Right atrium auricular region (tissue), 2 donors: ENCODE measurements at regions not wholly inside any gene's neighbourhood (a gene's known extent, or its start where the extent isn't known, plus 50 kb on each side); places are given as distances from the start of the nearest gene placed in this dataset.
A peak's percentile ranks its signal among the peaks of the same experiment; 100 is the strongest.

Experiments used
- DNase-seq: peaks from one replicate; pipeline ENCODE4 v3.0.0-alpha.2; 2019; ENCODE audit warnings: low spot score
- H3K27ac ChIP-seq, 2 donors: fragments of 200-600 bp; sonication (generic); 1 replicate in 1 of 2; 2 replicates in 1 of 2; pipeline ENCODE4 v1.5.1; 2016 to 2019
- H3K27me3 ChIP-seq, 2 donors: fragments of 200-600 bp; sonication (generic); one replicate each; pipeline versions ENCODE4 v1.5.1 to v1.6.0; 2017 to 2019
- H3K36me3 ChIP-seq: fragments of 200-600 bp; sonication (generic); one replicate; pipeline ENCODE4 v1.5.1; 2016
- H3K4me1 ChIP-seq, 2 donors: fragments of 200-600 bp; sonication (generic); one replicate each; pipeline versions ENCODE4 v1.5.1 to v1.6.0; 2017 to 2019
- H3K4me3 ChIP-seq, 2 donors: fragments of 200-600 bp; sonication (generic); 1 replicate in 1 of 2; 2 replicates in 1 of 2; pipeline ENCODE4 v1.5.1; 2017 to 2019; ENCODE audit warnings: mild to moderate bottlenecking in 1 of 2, moderate library complexity in 1 of 2
- H3K9me3 ChIP-seq, 2 donors: fragments of 200-600 bp; sonication (generic); one replicate each; pipeline ENCODE4 v1.5.1; 2019
- TF ChIP-seq, protein P1 (sequence below), 2 donors: fragments of 200-600 bp; sonication (generic); IDR thresholded peaks; one replicate each; pipeline ENCODE4 v1.5.1; 2019; ENCODE audit warnings: antibody characterized with exemption in 2 of 2

DNA sequence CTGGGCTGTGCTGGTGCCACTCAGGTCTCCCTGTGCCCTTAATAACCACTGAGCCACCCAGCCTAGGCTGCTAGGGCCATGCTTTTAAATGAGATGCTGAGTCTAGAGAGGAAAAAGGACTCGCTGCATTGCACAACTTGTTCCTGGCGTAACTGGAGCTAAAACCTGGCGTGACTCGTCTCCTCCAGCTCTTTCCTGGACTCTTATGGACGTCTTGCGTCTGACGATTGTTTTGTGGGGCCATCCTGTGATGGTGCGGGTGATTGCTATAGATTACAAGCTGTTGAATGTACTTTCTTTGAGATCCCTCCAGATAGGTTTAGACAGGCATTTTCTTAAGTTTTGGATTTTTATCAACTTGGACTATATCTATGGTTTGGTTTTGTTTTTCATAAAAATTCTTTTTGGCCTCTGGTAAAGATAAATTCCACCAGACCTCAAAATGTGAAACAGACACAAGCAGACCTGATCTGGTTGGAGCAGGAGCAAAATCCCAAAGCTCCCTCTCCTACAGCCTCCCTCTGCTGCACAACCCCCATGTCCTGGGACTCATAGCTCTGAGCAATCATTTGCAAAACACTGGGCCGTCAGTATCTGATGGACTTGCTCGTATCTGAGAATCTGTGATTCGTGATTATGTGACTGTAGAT lies 230.3 kb downstream of the ARHGAP12 start:
- no peaks in the 10 kb centered on the region for H3K27me3 ChIP-seq
- H3K4me1 ChIP-seq = peaks cover 3 to 61% of the 10 kb centered on the region in 2 donors
- H3K27ac ChIP-seq = peak overlapping the region; percentile 89 to 94
- no peaks in the 10 kb centered on the region for H3K36me3 ChIP-seq
- DNase-seq = peak; percentile 93
- no peaks in the 10 kb centered on the region for H3K9me3 ChIP-seq
- TF ChIP-seq, protein P1, sequence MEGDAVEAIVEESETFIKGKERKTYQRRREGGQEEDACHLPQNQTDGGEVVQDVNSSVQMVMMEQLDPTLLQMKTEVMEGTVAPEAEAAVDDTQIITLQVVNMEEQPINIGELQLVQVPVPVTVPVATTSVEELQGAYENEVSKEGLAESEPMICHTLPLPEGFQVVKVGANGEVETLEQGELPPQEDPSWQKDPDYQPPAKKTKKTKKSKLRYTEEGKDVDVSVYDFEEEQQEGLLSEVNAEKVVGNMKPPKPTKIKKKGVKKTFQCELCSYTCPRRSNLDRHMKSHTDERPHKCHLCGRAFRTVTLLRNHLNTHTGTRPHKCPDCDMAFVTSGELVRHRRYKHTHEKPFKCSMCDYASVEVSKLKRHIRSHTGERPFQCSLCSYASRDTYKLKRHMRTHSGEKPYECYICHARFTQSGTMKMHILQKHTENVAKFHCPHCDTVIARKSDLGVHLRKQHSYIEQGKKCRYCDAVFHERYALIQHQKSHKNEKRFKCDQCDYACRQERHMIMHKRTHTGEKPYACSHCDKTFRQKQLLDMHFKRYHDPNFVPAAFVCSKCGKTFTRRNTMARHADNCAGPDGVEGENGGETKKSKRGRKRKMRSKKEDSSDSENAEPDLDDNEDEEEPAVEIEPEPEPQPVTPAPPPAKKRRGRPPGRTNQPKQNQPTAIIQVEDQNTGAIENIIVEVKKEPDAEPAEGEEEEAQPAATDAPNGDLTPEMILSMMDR (IDR thresholded peaks at IDR 0.05) = no peak
- peak overlapping the region in 1 of 2 donors; percentile 28 for H3K4me3 ChIP-seq

DNA sequence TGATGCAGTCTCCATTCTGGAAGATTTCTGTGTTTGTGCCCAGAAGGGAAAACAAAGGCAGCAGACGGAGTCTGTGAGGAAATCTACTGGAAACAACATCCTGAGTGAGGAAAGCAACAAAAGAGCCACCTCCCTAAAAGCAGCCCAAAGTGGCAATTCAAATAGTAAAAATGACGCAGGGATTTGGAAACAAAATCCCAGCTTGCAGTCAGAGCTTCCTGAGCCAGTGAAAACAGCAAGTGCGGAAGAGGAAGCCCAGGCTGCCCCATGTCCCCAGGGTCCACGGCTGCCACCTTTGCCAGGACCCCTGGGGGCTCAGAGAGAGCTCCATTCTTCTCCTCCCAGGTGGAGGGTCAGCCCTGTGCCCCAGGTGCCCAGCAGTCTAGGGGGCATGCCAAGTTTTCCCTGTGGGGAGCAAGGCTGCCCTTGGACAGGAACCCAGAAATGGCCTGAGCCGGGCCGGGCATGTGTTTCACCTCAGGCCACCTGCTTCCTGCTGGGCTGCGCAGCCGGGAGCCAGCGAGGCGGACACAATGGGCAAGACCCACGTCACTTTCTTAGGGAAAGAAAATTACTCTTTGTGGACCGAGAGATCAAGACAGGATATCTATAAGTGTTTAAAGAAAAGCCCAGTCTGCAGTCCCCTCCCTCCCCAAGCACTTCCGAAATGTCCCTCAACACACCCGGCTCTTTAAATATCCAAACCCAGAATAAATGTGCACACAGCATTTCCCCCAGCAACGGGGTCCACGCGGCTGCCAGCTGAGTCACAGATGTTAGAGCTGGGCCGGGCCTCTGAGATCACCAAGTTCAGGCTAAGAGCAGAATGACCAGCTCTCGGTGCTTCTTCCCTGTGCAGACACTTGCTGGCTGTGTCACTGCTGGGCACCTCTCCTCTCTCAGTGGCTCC lies 231.1 kb downstream of the ARHGAP12 start:
- Histone ChIP-seq H3K4me3 (peak overlapping the region; percentile 9 to 28), H3K9me3 (no peaks in the 10 kb centered on the region), H3K4me1 (peaks cover 3 to 61% of the 10 kb centered on the region in 2 donors), H3K36me3 (no peaks in the 10 kb centered on the region), H3K27me3 (no peaks in the 10 kb centered on the region), H3K27ac (peak overlapping the region; percentile 89 to 94)
- DNase-seq = peak; percentile 97
- TF ChIP-seq, protein P1 (IDR thresholded peaks at IDR 0.05) = no peak

DNA sequence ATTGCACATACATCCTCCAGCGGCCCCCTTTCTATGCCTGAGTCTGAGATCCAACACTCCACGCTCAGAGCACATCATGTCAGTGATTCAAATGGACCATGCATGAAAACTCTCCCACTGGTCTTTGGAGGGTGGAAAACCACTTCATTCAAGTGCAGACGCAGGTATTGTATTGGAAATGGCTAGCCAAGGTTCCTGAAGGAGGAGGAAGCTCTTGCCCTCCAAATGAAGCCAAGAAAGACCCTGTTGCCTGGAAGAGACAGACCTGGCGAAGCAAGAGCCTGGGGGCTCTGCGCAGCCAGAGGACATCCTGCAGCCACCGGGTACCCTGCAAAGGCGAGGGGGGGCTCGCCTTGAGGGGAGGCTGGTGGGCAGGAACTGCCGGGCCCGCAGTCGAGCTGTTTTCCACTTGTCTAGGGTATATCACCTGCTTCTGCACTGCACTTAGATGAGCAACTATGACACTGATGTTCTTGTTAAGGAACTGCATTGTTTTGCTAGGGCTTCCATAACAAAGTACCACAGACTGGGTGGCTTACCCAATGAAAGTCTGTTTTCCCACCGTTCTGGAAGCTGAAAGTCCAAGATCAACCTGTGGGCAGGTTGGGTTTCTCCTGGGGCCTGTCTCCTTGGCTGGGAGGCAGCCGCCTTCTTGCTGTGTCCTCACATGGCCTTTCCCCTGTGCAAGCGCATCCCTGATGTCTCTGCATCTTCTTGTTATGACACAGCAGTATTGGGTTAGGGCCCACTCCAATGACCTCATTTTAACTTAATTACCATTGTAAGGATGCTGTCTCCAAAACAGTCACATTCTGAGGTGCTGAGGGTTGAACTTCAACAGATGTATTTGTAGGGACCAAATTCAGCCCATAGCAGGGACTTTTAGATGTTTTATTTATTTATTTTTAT lies 233.4 kb downstream of the ARHGAP12 start:
- H3K36me3 ChIP-seq = no peaks in the 10 kb centered on the region
- no peaks in the 10 kb centered on the region for H3K27me3 ChIP-seq
- peaks cover 0 to 40% of the 10 kb centered on the region in 2 donors for H3K4me1 ChIP-seq
- H3K27ac ChIP-seq = peak overlapping the region; percentile 1 to 94
- TF ChIP-seq, protein P1 (IDR thresholded peaks at IDR 0.05) = no peak
- H3K4me3 ChIP-seq = no peak overlapping the region
- DNase-seq = no peak
- H3K9me3 ChIP-seq = no peaks in the 10 kb centered on the region

DNA sequence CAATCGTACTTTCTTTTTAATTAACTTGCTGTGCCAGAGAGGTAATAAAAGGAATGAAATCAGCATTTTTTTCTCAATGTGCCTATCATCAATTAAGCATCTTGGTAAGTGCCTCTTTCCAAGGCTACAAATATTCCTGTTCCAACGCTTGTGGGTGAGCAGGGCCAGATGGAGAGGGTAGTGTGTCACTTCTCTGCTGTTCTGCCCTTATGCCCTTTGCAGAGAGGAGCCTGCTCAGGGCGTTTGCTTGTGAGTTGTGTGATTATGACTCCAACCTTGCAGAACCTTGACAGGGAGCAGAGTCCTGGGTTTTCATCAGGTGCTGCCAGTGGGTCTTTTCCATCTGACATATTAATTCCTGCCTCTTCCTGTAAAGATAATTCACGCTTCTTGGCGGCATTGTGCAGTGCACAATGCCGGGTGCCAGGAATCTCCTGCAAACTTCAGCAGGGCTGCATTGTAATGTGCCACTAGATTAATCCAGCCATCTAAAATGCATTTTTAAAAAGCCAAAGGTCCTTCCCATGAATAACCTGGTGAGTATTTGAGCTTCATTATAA lies 234.4 kb downstream of the ARHGAP12 start:
- peaks cover 0 to 31% of the 10 kb centered on the region in 2 donors for H3K4me1 ChIP-seq
- H3K9me3 ChIP-seq = peaks cover 0 to 7% of the 10 kb centered on the region in 2 donors
- no peaks in the 10 kb centered on the region for H3K27me3 ChIP-seq
- TF ChIP-seq, protein P1 (IDR thresholded peaks at IDR 0.05) = no peak
- no peak overlapping the region for H3K27ac ChIP-seq
- H3K4me3 ChIP-seq = no peak overlapping the region
- DNase-seq = no peak
- H3K36me3 ChIP-seq = no peaks in the 10 kb centered on the region

DNA sequence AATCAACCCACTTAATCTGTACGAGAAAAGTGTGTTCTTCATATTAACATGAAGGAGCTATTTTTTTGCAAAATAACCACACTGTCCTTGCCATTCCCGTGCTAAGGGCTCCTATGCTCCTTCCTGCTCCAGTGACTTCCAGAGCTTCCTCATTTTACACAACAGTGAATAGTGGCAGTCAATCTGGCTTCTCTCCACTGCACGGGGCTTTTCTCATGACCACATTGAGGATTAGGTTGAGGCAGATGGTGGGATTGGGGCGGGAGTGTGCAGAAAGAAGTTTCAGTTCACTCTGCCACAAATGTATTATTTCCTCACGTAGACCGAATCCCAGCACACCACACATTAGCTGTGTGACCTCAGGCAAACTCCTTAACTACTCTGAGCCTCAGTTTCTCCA lies 235.1 kb downstream of the ARHGAP12 start:
- H3K4me1 ChIP-seq = peaks cover 0 to 24% of the 10 kb centered on the region in 2 donors
- no peak overlapping the region for H3K4me3 ChIP-seq
- H3K27me3 ChIP-seq = no peaks in the 10 kb centered on the region
- DNase-seq = no peak
- TF ChIP-seq, protein P1 (IDR thresholded peaks at IDR 0.05) = no peak
- no peaks in the 10 kb centered on the region for H3K36me3 ChIP-seq
- H3K27ac ChIP-seq = no peak overlapping the region
- peaks cover 0 to 13% of the 10 kb centered on the region in 2 donors for H3K9me3 ChIP-seq
